ENCODE measurements at regions not wholly inside any gene's neighbourhood (a gene's known extent, or its start where the extent isn't known, plus 50 kb on each side); places are given as distances from the start of the nearest gene placed in this dataset.

GRCh38 chr4:186934841-186935443 is 211.3 kb upstream of the FAT1 start:
- no peak for DNase-seq

- DNase-seq, result no peak
These were observed 212.2 kb upstream of the FAT1 start for GRCh38 chr4:186935901-186936300.

- DNase-seq, result no peak
These were observed 213.1 kb upstream of the FAT1 start for GRCh38 chr4:186936496-186937375.

- DNase-seq, result no peak
These were observed 215.6 kb upstream of the FAT1 start for GRCh38 chr4:186939226-186939625.

GRCh38 chr4:186939766-186940165 is 216.1 kb upstream of the FAT1 start:
- no peak for DNase-seq

- no peak for DNase-seq
These were observed 216.8 kb upstream of the FAT1 start for GRCh38 chr4:186940476-186940875.

- peak; percentile 80 for DNase-seq
These were observed 219.2 kb upstream of the FAT1 start for GRCh38 chr4:186942758-186943377.

- DNase-seq, result no peak
These were observed 219.8 kb upstream of the FAT1 start for GRCh38 chr4:186943411-186943810.

GRCh38 chr4:186946136-186946535 is 222.5 kb upstream of the FAT1 start:
- no peak for DNase-seq

GRCh38 chr4:186946682-186947294 is 223.1 kb upstream of the FAT1 start:
- no peak for DNase-seq

GRCh38 chr4:186948361-186949242 is 224.9 kb upstream of the FAT1 start:
- no peak for DNase-seq

- DNase-seq, result no peak
These were observed 226.2 kb upstream of the FAT1 start for GRCh38 chr4:186949847-186950246.

- DNase-seq, result no peak
These were observed 229.1 kb upstream of the FAT1 start for GRCh38 chr4:186952709-186953108.

- no peak for DNase-seq
These were observed 230.1 kb upstream of the FAT1 start for GRCh38 chr4:186953599-186954260.

GRCh38 chr4:186954509-186954908 is 230.9 kb upstream of the FAT1 start:
- DNase-seq, result no peak

- DNase-seq, result no peak
These were observed 231.3 kb upstream of the FAT1 start for GRCh38 chr4:186954956-186955355.

GRCh38 chr4:186957952-186958555 is 234.4 kb upstream of the FAT1 start:
- no peak for DNase-seq

- no peak for DNase-seq
These were observed 235.2 kb upstream of the FAT1 start for GRCh38 chr4:186958726-186959350.

- no peak for DNase-seq
These were observed 256.5 kb upstream of the FAT1 start for GRCh38 chr4:186979961-186980745.

- DNase-seq, result no peak
These were observed 257.5 kb upstream of the FAT1 start for GRCh38 chr4:186981161-186981560.

All from left hindlimb (tissue), 1 donor.